ENCODE measurements at regions not wholly inside any gene's neighbourhood (a gene's known extent, or its start where the extent isn't known, plus 50 kb on each side); places are given as distances from the start of the nearest gene placed in this dataset.

- TF ChIP-seq, protein P1, sequence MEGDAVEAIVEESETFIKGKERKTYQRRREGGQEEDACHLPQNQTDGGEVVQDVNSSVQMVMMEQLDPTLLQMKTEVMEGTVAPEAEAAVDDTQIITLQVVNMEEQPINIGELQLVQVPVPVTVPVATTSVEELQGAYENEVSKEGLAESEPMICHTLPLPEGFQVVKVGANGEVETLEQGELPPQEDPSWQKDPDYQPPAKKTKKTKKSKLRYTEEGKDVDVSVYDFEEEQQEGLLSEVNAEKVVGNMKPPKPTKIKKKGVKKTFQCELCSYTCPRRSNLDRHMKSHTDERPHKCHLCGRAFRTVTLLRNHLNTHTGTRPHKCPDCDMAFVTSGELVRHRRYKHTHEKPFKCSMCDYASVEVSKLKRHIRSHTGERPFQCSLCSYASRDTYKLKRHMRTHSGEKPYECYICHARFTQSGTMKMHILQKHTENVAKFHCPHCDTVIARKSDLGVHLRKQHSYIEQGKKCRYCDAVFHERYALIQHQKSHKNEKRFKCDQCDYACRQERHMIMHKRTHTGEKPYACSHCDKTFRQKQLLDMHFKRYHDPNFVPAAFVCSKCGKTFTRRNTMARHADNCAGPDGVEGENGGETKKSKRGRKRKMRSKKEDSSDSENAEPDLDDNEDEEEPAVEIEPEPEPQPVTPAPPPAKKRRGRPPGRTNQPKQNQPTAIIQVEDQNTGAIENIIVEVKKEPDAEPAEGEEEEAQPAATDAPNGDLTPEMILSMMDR (IDR thresholded peaks at IDR 0.05; ENCODE audit: insufficient read depth, low read length), result no peak
- no peak for TF ChIP-seq POLR2AphosphoS5 (IDR thresholded peaks at IDR 0.05; ENCODE audit: low read depth)
- no peak for TF ChIP-seq GABPA (IDR thresholded peaks at IDR 0.05; ENCODE audit: low read depth)
- TF ChIP-seq, protein P2, sequence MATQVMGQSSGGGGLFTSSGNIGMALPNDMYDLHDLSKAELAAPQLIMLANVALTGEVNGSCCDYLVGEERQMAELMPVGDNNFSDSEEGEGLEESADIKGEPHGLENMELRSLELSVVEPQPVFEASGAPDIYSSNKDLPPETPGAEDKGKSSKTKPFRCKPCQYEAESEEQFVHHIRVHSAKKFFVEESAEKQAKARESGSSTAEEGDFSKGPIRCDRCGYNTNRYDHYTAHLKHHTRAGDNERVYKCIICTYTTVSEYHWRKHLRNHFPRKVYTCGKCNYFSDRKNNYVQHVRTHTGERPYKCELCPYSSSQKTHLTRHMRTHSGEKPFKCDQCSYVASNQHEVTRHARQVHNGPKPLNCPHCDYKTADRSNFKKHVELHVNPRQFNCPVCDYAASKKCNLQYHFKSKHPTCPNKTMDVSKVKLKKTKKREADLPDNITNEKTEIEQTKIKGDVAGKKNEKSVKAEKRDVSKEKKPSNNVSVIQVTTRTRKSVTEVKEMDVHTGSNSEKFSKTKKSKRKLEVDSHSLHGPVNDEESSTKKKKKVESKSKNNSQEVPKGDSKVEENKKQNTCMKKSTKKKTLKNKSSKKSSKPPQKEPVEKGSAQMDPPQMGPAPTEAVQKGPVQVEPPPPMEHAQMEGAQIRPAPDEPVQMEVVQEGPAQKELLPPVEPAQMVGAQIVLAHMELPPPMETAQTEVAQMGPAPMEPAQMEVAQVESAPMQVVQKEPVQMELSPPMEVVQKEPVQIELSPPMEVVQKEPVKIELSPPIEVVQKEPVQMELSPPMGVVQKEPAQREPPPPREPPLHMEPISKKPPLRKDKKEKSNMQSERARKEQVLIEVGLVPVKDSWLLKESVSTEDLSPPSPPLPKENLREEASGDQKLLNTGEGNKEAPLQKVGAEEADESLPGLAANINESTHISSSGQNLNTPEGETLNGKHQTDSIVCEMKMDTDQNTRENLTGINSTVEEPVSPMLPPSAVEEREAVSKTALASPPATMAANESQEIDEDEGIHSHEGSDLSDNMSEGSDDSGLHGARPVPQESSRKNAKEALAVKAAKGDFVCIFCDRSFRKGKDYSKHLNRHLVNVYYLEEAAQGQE (IDR thresholded peaks at IDR 0.05; ENCODE audit: insufficient replicate concordance, low read depth), result no peak
- TF ChIP-seq SPI1 (IDR thresholded peaks at IDR 0.05; ENCODE audit: borderline replicate concordance, low read depth), result no peak
These were observed 131.4 kb downstream of the AKAIN1 start for GRCh38 chr18:5065615-5066014.
